Epithelial cell of esophagus (primary cell): ENCODE measurements at regions not wholly inside any gene's neighbourhood (a gene's known extent, or its start where the extent isn't known, plus 50 kb on each side); places are given as distances from the start of the nearest gene placed in this dataset.

Experiments used
- DNase-seq: peaks from one replicate; pipeline ENCODE4 v3.0.0; 2010; ENCODE audit warnings: low read depth
- H3K4me3 ChIP-seq: 2 replicates; pipeline ENCODE4 v1.5.1; 2011; ENCODE audit warnings: mild to moderate bottlenecking, low read length, control low read depth
- TF ChIP-seq, protein P1 (sequence below): IDR thresholded peaks from 2 replicates; pipeline ENCODE4 v1.5.1; 2011; ENCODE audit warnings: low read depth, mild to moderate bottlenecking, low read length, control low read depth, inconsistent platforms; ENCODE audit not compliant: insufficient read depth; ENCODE audit errors: missing control alignments

DNA sequence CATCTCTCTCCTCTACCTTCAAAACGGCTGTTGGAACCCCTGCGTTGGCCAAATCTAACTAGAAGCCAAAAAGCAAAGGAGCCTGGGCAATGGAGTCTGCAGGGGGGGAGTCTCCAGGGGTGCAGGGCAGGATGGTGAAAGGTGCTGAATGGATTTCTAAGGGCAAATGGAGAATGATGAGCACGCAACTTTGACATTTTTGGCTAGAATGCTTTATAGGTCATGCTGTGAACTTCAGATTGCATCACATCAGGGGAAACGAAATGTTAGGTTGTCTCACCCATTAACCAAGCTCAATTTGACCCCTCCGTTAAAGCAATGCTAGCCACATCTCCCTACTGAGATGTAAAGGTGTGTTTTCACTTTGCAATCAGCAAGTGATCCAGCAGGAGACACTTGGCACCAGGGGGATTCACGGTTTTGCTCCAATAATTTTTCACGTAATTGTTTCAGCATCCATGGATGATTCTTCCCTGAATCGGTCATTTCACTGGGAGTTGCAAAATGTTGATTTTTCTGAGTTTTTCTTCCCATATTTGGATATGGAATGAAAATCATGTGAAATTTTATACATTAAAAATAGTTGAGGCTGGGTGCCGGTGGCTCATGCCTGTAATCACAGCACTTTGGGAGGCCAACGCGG is 78.0 kb upstream of the MDM1 start:
- DNase-seq: no peak
- TF ChIP-seq, protein P1, sequence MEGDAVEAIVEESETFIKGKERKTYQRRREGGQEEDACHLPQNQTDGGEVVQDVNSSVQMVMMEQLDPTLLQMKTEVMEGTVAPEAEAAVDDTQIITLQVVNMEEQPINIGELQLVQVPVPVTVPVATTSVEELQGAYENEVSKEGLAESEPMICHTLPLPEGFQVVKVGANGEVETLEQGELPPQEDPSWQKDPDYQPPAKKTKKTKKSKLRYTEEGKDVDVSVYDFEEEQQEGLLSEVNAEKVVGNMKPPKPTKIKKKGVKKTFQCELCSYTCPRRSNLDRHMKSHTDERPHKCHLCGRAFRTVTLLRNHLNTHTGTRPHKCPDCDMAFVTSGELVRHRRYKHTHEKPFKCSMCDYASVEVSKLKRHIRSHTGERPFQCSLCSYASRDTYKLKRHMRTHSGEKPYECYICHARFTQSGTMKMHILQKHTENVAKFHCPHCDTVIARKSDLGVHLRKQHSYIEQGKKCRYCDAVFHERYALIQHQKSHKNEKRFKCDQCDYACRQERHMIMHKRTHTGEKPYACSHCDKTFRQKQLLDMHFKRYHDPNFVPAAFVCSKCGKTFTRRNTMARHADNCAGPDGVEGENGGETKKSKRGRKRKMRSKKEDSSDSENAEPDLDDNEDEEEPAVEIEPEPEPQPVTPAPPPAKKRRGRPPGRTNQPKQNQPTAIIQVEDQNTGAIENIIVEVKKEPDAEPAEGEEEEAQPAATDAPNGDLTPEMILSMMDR: no peak
- H3K4me3 ChIP-seq: no peak overlapping the region

GRCh38 chr12:68411371-68411770 is 79.2 kb upstream of the MDM1 start:
- DNase-seq: no peak

GRCh38 chr12:68414988-68415387 is 82.8 kb upstream of the MDM1 start:
- TF ChIP-seq, protein P1: no peak
- H3K4me3 ChIP-seq: no peak overlapping the region
- no peak for DNase-seq

More at GRCh38 chr12:68411371-68411770, 79.2 kb upstream of the MDM1 start:
- H3K4me3 ChIP-seq: no peak overlapping the region
- TF ChIP-seq, protein P1: no peak

DNA sequence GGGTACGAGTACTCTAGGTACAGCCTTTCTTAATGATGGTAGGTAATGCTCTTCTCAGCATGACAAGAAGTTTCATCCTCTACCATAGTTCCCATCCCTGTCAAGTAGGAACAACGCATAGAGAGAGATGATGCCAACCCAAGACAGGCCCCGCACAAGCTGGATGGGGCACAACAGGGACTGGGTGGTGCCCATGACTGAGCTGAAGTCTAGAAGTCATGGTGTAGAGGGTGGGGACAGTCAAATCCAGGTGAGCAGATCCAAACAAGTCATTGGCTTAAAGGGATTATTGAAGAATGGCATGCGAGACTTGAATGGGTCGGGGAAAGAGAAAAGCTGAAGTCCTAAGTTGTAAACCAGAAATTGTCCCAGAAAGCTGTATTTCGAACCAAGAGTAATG is 84.2 kb upstream of the MDM1 start:
- TF ChIP-seq, protein P1: no peak
- H3K4me3 ChIP-seq: no peak overlapping the region
- DNase-seq: peak; percentile 24

DNA sequence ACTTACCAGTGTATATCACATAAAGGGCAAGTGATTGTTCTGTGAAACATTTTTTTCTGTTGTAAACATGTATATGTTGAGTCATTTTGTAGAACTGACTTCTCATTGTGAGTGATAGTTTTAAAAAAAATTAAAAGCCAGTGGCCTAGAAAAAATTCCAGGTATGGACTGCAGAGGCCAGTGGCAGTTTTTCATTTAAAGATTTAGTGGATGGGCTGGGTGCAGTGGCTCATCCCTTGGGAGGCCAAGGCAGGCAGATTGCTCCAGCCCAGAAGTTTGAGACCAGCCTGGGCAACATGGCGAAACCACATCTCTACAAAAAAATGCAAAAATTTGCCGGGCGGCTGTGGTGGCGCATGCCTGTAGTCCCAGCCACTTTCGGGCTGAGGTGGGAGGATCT is 84.7 kb upstream of the MDM1 start:
- TF ChIP-seq, protein P1: no peak
- H3K4me3 ChIP-seq: no peak overlapping the region
- peak; percentile 33 for DNase-seq

- no peak overlapping the region for H3K4me3 ChIP-seq
- TF ChIP-seq, protein P1: no peak
- no peak for DNase-seq
Observed at GRCh38 chr12:68418137-68418460, 85.9 kb upstream of the MDM1 start.

- TF ChIP-seq, protein P1: no peak
- no peak overlapping the region for H3K4me3 ChIP-seq
- DNase-seq: no peak
Observed at GRCh38 chr12:68420225-68421010, 88.3 kb upstream of the MDM1 start.
